Fibroblast of mammary gland (primary cell): ENCODE measurements at regions not wholly inside any gene's neighbourhood (a gene's known extent, or its start where the extent isn't known, plus 50 kb on each side); places are given as distances from the start of the nearest gene placed in this dataset.

Source experiments
- DNase-seq: peaks from one replicate; pipeline ENCODE4 v3.0.0-alpha.2; 2010; ENCODE audit warnings: low read depth
- H3K4me3 ChIP-seq: 2 replicates; pipeline ENCODE4 v1.5.1; 2011; ENCODE audit warnings: low read depth, mild to moderate bottlenecking, low read length, moderate library complexity; ENCODE audit not compliant: control insufficient read depth
- TF ChIP-seq, protein P1 (sequence below): conservative IDR thresholded peaks from 2 replicates; pipeline ENCODE4 v1.5.1; 2011; ENCODE audit warnings: low read depth, low read length, inconsistent platforms; ENCODE audit not compliant: control insufficient read depth, insufficient read depth

DNA sequence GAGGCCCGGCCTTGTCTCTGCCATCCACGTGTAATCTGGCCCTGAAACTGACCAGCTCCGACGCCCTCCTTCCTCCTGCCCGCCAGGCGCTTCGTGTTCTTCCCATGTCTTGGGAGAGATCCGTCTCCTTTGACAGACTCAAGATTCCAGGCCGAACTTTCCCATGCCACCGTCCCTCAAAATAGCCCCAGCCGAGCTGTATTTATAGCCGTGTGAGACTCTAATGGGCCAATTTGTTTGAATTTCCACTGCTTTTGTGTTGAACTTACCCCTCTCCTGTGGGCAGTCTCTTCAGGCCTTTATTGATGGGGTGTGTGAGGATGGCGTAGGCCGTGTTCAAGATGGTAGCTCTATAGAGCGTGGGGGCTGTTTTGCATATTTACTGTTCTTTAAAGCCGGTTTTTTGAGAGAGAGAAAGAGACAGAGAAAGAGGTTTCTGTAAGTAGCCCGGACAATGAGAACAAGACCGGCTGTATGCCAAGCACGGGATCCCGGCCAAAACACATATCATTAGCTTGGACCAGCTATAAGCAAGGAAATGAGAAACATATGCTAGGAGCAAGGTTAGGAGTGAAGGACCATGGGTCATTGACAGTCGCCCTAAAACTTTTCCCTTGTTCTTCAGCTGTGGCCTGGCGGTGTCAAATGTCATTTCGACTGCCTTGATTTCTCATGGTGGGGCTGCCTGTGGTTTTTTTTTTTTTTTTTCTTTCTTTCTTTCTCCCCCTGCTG lies 124.5 kb upstream of the ZFHX3 start:
- TF ChIP-seq, protein P1, sequence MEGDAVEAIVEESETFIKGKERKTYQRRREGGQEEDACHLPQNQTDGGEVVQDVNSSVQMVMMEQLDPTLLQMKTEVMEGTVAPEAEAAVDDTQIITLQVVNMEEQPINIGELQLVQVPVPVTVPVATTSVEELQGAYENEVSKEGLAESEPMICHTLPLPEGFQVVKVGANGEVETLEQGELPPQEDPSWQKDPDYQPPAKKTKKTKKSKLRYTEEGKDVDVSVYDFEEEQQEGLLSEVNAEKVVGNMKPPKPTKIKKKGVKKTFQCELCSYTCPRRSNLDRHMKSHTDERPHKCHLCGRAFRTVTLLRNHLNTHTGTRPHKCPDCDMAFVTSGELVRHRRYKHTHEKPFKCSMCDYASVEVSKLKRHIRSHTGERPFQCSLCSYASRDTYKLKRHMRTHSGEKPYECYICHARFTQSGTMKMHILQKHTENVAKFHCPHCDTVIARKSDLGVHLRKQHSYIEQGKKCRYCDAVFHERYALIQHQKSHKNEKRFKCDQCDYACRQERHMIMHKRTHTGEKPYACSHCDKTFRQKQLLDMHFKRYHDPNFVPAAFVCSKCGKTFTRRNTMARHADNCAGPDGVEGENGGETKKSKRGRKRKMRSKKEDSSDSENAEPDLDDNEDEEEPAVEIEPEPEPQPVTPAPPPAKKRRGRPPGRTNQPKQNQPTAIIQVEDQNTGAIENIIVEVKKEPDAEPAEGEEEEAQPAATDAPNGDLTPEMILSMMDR, result peak; percentile 50
- DNase-seq, result peak; percentile 99
- no peak overlapping the region for H3K4me3 ChIP-seq

- H3K4me3 ChIP-seq, result no peak overlapping the region
- DNase-seq, result no peak
- TF ChIP-seq, protein P1, result no peak
These were observed 123.9 kb upstream of the ZFHX3 start for GRCh38 chr16:73171901-73172240.

GRCh38 chr16:73171380-73171779 lies 123.5 kb upstream of the ZFHX3 start:
- H3K4me3 ChIP-seq, result no peak overlapping the region
- TF ChIP-seq, protein P1, result no peak
- no peak for DNase-seq

DNA sequence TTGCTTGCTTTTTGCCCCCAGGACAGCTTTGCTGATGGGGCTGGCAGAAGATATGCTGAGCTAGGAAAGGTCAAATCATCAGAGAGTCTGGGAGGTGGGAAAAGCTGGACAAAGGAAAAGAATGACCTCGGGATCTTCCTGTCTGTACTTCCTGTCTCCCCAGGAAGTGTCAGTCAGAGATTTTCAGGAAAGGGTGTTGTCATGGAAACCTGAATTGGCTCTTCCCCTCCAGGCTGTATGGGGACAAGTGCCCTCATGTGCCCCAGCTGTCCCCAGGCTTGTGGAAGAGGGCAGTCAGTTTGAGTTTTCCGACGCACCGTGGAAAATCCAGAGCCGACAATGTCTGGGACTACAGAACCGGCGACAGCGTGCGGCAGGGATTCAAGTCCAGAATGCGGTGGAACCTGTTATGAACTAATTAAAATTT lies 122.7 kb upstream of the ZFHX3 start:
- H3K4me3 ChIP-seq, result no peak overlapping the region
- DNase-seq, result no peak
- TF ChIP-seq, protein P1, result no peak

DNA sequence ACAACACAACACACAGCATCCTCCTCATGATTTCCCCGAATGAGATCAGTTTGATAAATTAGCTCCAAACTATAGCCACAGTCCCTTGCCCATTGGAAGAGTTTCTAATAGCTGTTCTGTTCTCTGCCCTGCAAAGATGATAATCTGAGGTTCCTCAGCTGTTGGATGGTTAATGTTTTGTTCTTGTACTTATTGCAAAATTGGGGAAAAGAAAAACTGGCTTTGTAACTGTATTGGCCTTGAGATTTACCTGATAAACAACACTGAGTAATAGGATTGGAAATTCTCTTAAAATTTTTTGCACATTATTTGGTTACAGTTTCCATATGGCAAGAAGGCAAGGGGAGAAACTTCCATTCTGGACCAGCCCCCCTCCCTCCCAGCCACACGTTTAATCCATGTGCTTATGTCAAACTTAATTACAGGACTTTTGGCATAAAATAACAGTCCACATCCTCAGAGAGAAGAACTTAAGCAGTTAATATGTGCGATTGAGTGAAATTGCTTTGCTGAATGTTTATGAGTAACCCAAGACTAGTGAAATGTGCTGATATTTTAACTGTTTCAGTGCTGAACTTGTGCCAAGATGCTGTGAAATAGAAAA lies 119.1 kb upstream of the ZFHX3 start:
- H3K4me3 ChIP-seq, result no peak overlapping the region
- DNase-seq, result no peak
- TF ChIP-seq, protein P1, result no peak

DNA sequence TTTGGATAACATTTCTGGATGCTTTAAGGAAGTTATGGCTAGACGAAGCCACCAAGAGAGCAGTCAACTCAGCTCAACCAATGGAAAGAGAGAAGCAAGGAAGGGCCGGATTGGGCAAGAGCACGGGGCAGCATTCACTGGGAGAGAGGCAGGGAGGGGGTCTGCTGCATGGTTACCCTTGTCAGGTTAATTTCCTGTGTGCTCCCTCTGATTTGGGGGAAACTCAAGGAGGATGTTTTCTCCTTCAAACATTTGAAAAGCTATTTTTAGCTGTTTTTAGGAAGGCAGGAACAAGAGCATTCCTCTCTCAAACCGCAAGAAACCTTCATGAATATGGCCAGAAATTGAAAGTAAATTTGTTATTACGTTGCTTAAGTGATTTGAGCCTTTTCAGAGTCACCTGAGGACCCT lies 118.5 kb upstream of the ZFHX3 start:
- TF ChIP-seq, protein P1, result no peak
- DNase-seq, result no peak
- no peak overlapping the region for H3K4me3 ChIP-seq
